Cardiac muscle cell (in vitro differentiated cells and primary cell): ENCODE measurements at regions not wholly inside any gene's neighbourhood (a gene's known extent, or its start where the extent isn't known, plus 50 kb on each side); places are given as distances from the start of the nearest gene placed in this dataset.
A peak's percentile ranks its signal among the peaks of the same experiment; 100 is the strongest.
"Not testable (repeated sequence)": the region's sequence is repeated elsewhere in the genome, so short reads cannot be mapped to it uniquely, and the experiment has no call there.

ENCODE experiments used
- DNase-seq, 2 donors: peaks; one replicate each; pipeline versions ENCODE4 v3.0.0 to v3.0.0-alpha.2; 2010 to 2017; ENCODE audit warnings: low read depth in 1 of 2, low spot score in 1 of 2
- H3K27ac ChIP-seq: fragments of 200-600 bp; sonication (generic); 2 replicates; pipeline ENCODE4 v1.5.1; 2016
- H3K27me3 ChIP-seq: fragments of 200-600 bp; sonication (generic); 2 replicates; pipeline ENCODE4 v1.6.0; 2016; ENCODE audit warnings: control low read depth
- H3K36me3 ChIP-seq: fragments of 200-600 bp; sonication (generic); 2 replicates; pipeline ENCODE4 v1.5.1; 2016; ENCODE audit warnings: control low read depth
- H3K4me1 ChIP-seq: fragments of 200-600 bp; sonication (generic); 2 replicates; pipeline ENCODE4 v1.8.1; 2017; ENCODE audit warnings: low read depth, mild to moderate bottlenecking, mixed run types
- H3K4me3 ChIP-seq: fragments of 200-600 bp; sonication (generic); 2 replicates; pipeline ENCODE4 v1.5.1; 2016; ENCODE audit warnings: mild to moderate bottlenecking
- H3K9me3 ChIP-seq: fragments of 200-600 bp; sonication (generic); 2 replicates; pipeline ENCODE4 v1.5.1; 2017; ENCODE audit warnings: low read depth, mild to moderate bottlenecking, control low read depth
- CTCF ChIP-seq: IDR thresholded peaks from 2 replicates; pipeline ENCODE4 v1.5.1; 2012; ENCODE audit warnings: low read depth, mild to moderate bottlenecking, low read length

GRCh38 chrX:37918168-37918567 lies 70.8 kb upstream of the DYNLT3 start:
- H3K4me1 ChIP-seq = no peaks in the 10 kb centered on the region
- no peak for TF ChIP-seq CTCF
- H3K36me3 ChIP-seq = no peaks in the 10 kb centered on the region
- no peaks in the 10 kb centered on the region for H3K27me3 ChIP-seq
- H3K27ac ChIP-seq = no peak overlapping the region
- H3K9me3 ChIP-seq = no peaks in the 10 kb centered on the region
- no peak for DNase-seq
- H3K4me3 ChIP-seq = no peak overlapping the region

- H3K9me3 ChIP-seq = no peaks in the 10 kb centered on the region
- H3K4me1 ChIP-seq = no peaks in the 10 kb centered on the region
- H3K27ac ChIP-seq = no peak overlapping the region
- no peak for TF ChIP-seq CTCF
- H3K36me3 ChIP-seq = no peaks in the 10 kb centered on the region
- no peak overlapping the region for H3K4me3 ChIP-seq
- DNase-seq = no peak
- no peaks in the 10 kb centered on the region for H3K27me3 ChIP-seq
Measured at GRCh38 chrX:37918703-37919102, 71.3 kb upstream of the DYNLT3 start.

- H3K4me3 ChIP-seq = no peak overlapping the region
- H3K27ac ChIP-seq = no peak overlapping the region
- no peaks in the 10 kb centered on the region for H3K9me3 ChIP-seq
- no peaks in the 10 kb centered on the region for H3K4me1 ChIP-seq
- no peaks in the 10 kb centered on the region for H3K36me3 ChIP-seq
- no peak for DNase-seq
- no peaks in the 10 kb centered on the region for H3K27me3 ChIP-seq
- TF ChIP-seq CTCF = no peak
Measured at GRCh38 chrX:37921758-37922157, 74.4 kb upstream of the DYNLT3 start.

GRCh38 chrX:37922928-37923327 lies 75.6 kb upstream of the DYNLT3 start:
- Histone ChIP-seq H3K4me3 (no peak overlapping the region), H3K27me3 (no peaks in the 10 kb centered on the region), H3K27ac (no peak overlapping the region), H3K4me1 (no peaks in the 10 kb centered on the region), H3K9me3 (no peaks in the 10 kb centered on the region), H3K36me3 (no peaks in the 10 kb centered on the region)
- TF ChIP-seq CTCF = no peak
- DNase-seq = peak in 1 of 2 donors; percentile 15

- not testable (repeated sequence) for H3K4me1 ChIP-seq, H3K27ac ChIP-seq, H3K9me3 ChIP-seq, H3K27me3 ChIP-seq, H3K36me3 ChIP-seq, DNase-seq, H3K4me3 ChIP-seq
Measured at GRCh38 chrX:37925761-37926160, 78.4 kb upstream of the DYNLT3 start.

GRCh38 chrX:37926700-37927099 lies 79.3 kb upstream of the DYNLT3 start:
- Histone ChIP-seq H3K9me3 (no peaks in the 10 kb centered on the region), H3K27me3 (no peaks in the 10 kb centered on the region), H3K4me3 (no peak overlapping the region), H3K27ac (no peak overlapping the region), H3K4me1 (peaks cover 10% of the 10 kb centered on the region), H3K36me3 (no peaks in the 10 kb centered on the region)
- TF ChIP-seq CTCF = peak; percentile 44
- DNase-seq = peak; percentile 30 to 59
